ENCODE measurements at regions not wholly inside any gene's neighbourhood (a gene's known extent, or its start where the extent isn't known, plus 50 kb on each side); places are given as distances from the start of the nearest gene placed in this dataset.

DNA sequence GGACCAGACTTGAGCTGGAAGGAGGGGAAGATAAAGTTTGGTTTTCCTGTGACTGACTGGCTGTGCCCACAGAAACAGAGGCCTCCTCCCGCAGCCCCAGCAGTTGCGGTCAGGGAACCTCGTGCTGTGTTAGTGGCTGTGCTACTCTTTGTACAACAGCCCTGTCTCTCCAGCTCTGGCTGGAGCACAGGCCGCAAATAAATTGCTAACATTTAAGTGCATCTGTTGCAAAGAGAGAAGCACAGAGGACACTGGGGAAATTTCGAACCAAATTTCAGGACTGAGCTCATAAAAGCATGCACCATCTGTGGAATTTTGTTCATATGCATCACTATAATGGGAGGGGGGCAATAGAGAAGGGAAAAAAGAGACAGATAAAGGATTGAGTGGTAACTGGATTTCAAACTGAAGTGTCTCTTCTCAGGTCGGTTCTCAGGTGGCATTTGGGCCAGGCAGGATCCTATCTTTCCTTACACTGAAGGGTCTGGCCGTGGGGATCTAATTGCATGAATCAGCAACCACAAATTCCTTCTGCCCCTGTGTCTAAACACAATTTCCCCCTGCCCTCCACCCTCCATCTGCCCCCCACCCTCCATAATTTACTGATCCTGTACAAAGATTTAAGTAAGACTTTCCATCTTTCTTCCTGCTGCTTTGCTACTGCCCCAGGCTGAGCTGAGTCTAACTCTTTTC, 88.9 kb upstream of the ATXN1 start:
- TF ChIP-seq, protein P1, sequence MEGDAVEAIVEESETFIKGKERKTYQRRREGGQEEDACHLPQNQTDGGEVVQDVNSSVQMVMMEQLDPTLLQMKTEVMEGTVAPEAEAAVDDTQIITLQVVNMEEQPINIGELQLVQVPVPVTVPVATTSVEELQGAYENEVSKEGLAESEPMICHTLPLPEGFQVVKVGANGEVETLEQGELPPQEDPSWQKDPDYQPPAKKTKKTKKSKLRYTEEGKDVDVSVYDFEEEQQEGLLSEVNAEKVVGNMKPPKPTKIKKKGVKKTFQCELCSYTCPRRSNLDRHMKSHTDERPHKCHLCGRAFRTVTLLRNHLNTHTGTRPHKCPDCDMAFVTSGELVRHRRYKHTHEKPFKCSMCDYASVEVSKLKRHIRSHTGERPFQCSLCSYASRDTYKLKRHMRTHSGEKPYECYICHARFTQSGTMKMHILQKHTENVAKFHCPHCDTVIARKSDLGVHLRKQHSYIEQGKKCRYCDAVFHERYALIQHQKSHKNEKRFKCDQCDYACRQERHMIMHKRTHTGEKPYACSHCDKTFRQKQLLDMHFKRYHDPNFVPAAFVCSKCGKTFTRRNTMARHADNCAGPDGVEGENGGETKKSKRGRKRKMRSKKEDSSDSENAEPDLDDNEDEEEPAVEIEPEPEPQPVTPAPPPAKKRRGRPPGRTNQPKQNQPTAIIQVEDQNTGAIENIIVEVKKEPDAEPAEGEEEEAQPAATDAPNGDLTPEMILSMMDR (IDR thresholded peaks at IDR 0.05), result no peak
- TF ChIP-seq POLR2A (IDR thresholded peaks at IDR 0.05), result no peak

All from adrenal gland (tissue), 5 donors.